Astrocyte (in vitro differentiated cells and primary cell): ENCODE measurements at regions not wholly inside any gene's neighbourhood (a gene's known extent, or its start where the extent isn't known, plus 50 kb on each side); places are given as distances from the start of the nearest gene placed in this dataset.

Experiments
- CTCF ChIP-seq: IDR thresholded peaks from 2 replicates; pipeline ENCODE4 v1.5.1; 2011; ENCODE audit warnings: low read depth, mild to moderate bottlenecking, inconsistent platforms, low read length, moderate library complexity; ENCODE audit not compliant: insufficient read depth
- EZH2 ChIP-seq: IDR thresholded peaks from 2 replicates; pipeline ENCODE4 v1.6.1; 2012; ENCODE audit warnings: mild to moderate bottlenecking, low read length, inconsistent platforms; ENCODE audit not compliant: insufficient read depth

DNA sequence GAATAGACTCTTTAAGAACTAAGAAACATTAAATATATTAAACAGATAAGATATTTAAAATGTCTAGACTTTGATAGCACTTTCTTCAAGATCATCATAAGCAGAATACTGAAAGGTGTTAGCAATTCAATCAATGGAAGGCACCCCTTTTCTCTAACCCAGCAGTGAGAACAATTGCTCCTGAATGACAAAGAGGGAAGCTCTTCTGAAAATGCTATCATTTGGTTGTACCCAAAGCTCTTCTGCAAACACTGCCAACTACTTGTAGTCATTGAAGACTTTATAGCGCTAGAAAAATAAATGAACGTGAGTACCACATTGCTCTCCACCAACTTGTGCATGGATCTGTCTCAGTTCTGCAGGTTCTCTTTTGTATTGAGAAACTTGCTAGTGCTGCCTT is 62.2 kb upstream of the LMO3 start:
- TF ChIP-seq CTCF (no peak), EZH2 (no peak)
